ENCODE measurements at regions not wholly inside any gene's neighbourhood (a gene's known extent, or its start where the extent isn't known, plus 50 kb on each side); places are given as distances from the start of the nearest gene placed in this dataset.

- Mint-ChIP-seq H3K9me3 (peaks cover 4% of the 10 kb centered on the region), H3K4me1 (ENCODE audit: low read depth) (no peaks in the 10 kb centered on the region)
Observed at GRCh38 chr1:213829780-213830179, 158.0 kb upstream of the PROX1 start.

DNA sequence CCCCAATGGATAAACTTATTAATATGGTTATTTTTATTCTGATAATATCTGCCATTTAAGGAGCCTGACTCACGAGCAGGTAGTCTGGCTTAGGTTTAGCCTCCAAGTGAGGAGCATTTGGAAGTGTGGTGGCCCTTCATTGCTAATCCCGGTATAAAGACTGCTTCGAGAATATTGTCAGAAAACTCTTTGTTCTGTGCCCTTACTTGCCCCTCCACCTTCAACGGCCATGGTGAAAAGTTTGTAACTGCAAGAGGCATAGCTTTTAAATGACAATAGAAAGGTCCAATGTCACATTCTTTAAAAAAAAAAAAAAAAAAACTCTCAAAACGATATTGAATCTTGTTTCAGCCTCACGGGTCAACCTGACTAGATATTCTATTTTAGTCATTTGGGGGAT is 157.4 kb upstream of the PROX1 start:
- no peak overlapping the region for H3K4me3 Mint-ChIP-seq
- H3K27ac Mint-ChIP-seq, result no peak overlapping the region
- no peaks in the 10 kb centered on the region for H3K36me3 Mint-ChIP-seq (ENCODE audit: low read depth)
- peaks cover 4% of the 10 kb centered on the region for H3K9me3 Mint-ChIP-seq
- no peaks in the 10 kb centered on the region for H3K4me1 Mint-ChIP-seq (ENCODE audit: low read depth)
- no peaks in the 10 kb centered on the region for H3K27me3 Mint-ChIP-seq

More at GRCh38 chr1:213829780-213830179, 158.0 kb upstream of the PROX1 start:
- Mint-ChIP-seq H3K27ac (no peak overlapping the region), H3K36me3 (ENCODE audit: low read depth) (no peaks in the 10 kb centered on the region), H3K27me3 (no peaks in the 10 kb centered on the region), H3K4me3 (no peak overlapping the region)

- no peaks in the 10 kb centered on the region for H3K4me1 Mint-ChIP-seq (ENCODE audit: low read depth)
- peaks cover 5% of the 10 kb centered on the region for H3K9me3 Mint-ChIP-seq
- H3K4me3 Mint-ChIP-seq, result no peak overlapping the region
- H3K27me3 Mint-ChIP-seq, result peaks cover 4% of the 10 kb centered on the region
- no peaks in the 10 kb centered on the region for H3K36me3 Mint-ChIP-seq (ENCODE audit: low read depth)
- H3K27ac Mint-ChIP-seq, result no peak overlapping the region
Observed at GRCh38 chr1:213840575-213840974, 147.2 kb upstream of the PROX1 start.

- Mint-ChIP-seq H3K27ac (no peak overlapping the region), H3K27me3 (peaks cover 4% of the 10 kb centered on the region), H3K36me3 (ENCODE audit: low read depth) (no peaks in the 10 kb centered on the region), H3K9me3 (peaks cover 5% of the 10 kb centered on the region), H3K4me1 (ENCODE audit: low read depth) (peaks cover 5% of the 10 kb centered on the region), H3K4me3 (no peak overlapping the region)
Observed at GRCh38 chr1:213844632-213845031, 143.1 kb upstream of the PROX1 start.

GRCh38 chr1:213852107-213852506 is 135.7 kb upstream of the PROX1 start:
- Mint-ChIP-seq H3K27ac (no peak overlapping the region), H3K27me3 (no peaks in the 10 kb centered on the region), H3K9me3 (no peaks in the 10 kb centered on the region), H3K4me3 (no peak overlapping the region), H3K4me1 (ENCODE audit: low read depth) (peaks cover 14% of the 10 kb centered on the region), H3K36me3 (ENCODE audit: low read depth) (no peaks in the 10 kb centered on the region)

GRCh38 chr1:213858581-213858980 is 129.2 kb upstream of the PROX1 start:
- H3K27me3 Mint-ChIP-seq, result no peaks in the 10 kb centered on the region
- H3K36me3 Mint-ChIP-seq (ENCODE audit: low read depth), result no peaks in the 10 kb centered on the region
- no peak overlapping the region for H3K27ac Mint-ChIP-seq
- no peaks in the 10 kb centered on the region for H3K9me3 Mint-ChIP-seq
- H3K4me3 Mint-ChIP-seq, result no peak overlapping the region
- peaks cover 8% of the 10 kb centered on the region for H3K4me1 Mint-ChIP-seq (ENCODE audit: low read depth)

- no peak overlapping the region for H3K4me3 Mint-ChIP-seq
- H3K27me3 Mint-ChIP-seq, result no peaks in the 10 kb centered on the region
- H3K4me1 Mint-ChIP-seq (ENCODE audit: low read depth), result no peaks in the 10 kb centered on the region
- no peaks in the 10 kb centered on the region for H3K36me3 Mint-ChIP-seq (ENCODE audit: low read depth)
- no peaks in the 10 kb centered on the region for H3K9me3 Mint-ChIP-seq
- no peak overlapping the region for H3K27ac Mint-ChIP-seq
Observed at GRCh38 chr1:213861841-213862240, 125.9 kb upstream of the PROX1 start.

- no peak overlapping the region for H3K27ac Mint-ChIP-seq
- no peaks in the 10 kb centered on the region for H3K9me3 Mint-ChIP-seq
- H3K4me3 Mint-ChIP-seq, result no peak overlapping the region
- H3K4me1 Mint-ChIP-seq (ENCODE audit: low read depth), result no peaks in the 10 kb centered on the region
- no peaks in the 10 kb centered on the region for H3K36me3 Mint-ChIP-seq (ENCODE audit: low read depth)
- H3K27me3 Mint-ChIP-seq, result no peaks in the 10 kb centered on the region
Observed at GRCh38 chr1:213864091-213864490, 123.7 kb upstream of the PROX1 start.

- Mint-ChIP-seq H3K27ac (no peak overlapping the region), H3K27me3 (no peaks in the 10 kb centered on the region), H3K9me3 (no peaks in the 10 kb centered on the region), H3K36me3 (ENCODE audit: low read depth) (no peaks in the 10 kb centered on the region), H3K4me1 (ENCODE audit: low read depth) (peaks cover 14% of the 10 kb centered on the region), H3K4me3 (no peak overlapping the region)
Observed at GRCh38 chr1:213868482-213868881, 119.3 kb upstream of the PROX1 start.

DNA sequence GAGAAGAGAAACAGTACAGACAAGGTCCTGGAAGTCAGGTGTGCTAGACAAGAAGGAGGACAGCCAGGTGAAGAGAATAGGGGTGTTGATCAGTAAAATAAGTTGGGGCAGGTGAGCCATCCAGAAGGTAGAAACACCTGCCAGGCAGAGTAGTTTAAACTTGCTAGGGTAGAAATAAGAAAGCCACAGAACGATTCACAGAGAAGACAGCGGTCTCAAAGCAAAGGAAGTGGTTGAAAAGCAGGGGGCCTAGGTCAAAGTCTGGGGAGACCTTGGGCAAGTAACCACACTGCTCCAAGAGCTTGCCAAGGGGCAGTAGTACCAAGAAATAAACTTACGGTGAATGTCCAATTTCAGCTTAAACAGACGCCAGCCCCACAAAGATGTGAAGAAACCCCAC is 116.6 kb upstream of the PROX1 start:
- Mint-ChIP-seq H3K4me3 (no peak overlapping the region), H3K27me3 (no peaks in the 10 kb centered on the region), H3K9me3 (no peaks in the 10 kb centered on the region), H3K36me3 (ENCODE audit: low read depth) (no peaks in the 10 kb centered on the region), H3K27ac (no peak overlapping the region), H3K4me1 (ENCODE audit: low read depth) (peaks cover 14% of the 10 kb centered on the region)

DNA sequence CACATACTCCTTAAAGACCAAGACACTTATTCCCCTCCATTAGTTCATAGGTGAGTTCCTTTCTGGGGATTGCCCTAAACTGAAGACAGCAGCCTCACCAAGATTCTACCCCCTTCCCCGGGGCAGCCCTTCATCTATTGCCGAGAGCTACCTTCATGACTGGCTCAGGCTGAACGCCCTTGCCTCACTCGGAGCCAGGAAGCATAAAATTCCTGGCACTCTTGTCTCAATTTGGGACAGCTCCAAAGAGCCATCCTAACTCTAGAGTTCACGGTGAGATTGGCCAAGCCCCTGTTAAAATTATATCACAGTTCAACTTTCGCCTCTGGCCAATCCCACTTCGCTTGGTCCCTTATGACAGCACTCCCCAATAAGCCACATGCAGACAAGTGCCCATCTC is 113.0 kb upstream of the PROX1 start:
- no peak overlapping the region for H3K27ac Mint-ChIP-seq

GRCh38 chr1:213876531-213876930 is 111.2 kb upstream of the PROX1 start:
- Mint-ChIP-seq H3K27ac (no peak overlapping the region), H3K4me3 (no peak overlapping the region), H3K36me3 (ENCODE audit: low read depth) (no peaks in the 10 kb centered on the region), H3K27me3 (no peaks in the 10 kb centered on the region), H3K9me3 (no peaks in the 10 kb centered on the region), H3K4me1 (ENCODE audit: low read depth) (no peaks in the 10 kb centered on the region)

More for the DNA sequence above, 113.0 kb upstream of the PROX1 start:
- Mint-ChIP-seq H3K27me3 (no peaks in the 10 kb centered on the region), H3K9me3 (no peaks in the 10 kb centered on the region), H3K36me3 (ENCODE audit: low read depth) (no peaks in the 10 kb centered on the region), H3K4me1 (ENCODE audit: low read depth) (peaks cover 14% of the 10 kb centered on the region), H3K4me3 (no peak overlapping the region)

- H3K4me1 Mint-ChIP-seq (ENCODE audit: low read depth), result no peaks in the 10 kb centered on the region
- no peak overlapping the region for H3K27ac Mint-ChIP-seq
- no peaks in the 10 kb centered on the region for H3K36me3 Mint-ChIP-seq (ENCODE audit: low read depth)
- no peaks in the 10 kb centered on the region for H3K27me3 Mint-ChIP-seq
- H3K4me3 Mint-ChIP-seq, result no peak overlapping the region
- no peaks in the 10 kb centered on the region for H3K9me3 Mint-ChIP-seq
Observed at GRCh38 chr1:213883618-213884017, 104.2 kb upstream of the PROX1 start.

DNA sequence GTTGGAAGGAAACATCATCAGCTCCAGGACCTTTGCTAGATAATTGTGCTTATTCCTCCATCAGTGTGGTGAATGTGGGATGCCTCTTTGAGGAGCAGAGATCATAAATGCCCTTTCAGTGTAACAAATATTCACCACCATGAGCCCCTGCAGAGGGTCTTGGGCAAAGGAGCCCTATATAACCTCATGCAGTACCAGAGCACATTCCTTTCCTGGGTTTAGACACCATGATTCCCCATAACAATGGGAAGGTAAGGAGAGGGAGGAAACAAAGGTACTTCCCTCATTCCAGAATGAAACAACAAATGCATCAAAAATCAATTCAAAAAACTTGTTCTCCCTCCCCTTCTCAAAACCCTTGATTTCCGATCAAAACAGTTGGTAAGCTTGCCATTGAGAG is 103.4 kb upstream of the PROX1 start:
- Mint-ChIP-seq H3K27ac (no peak overlapping the region), H3K4me1 (ENCODE audit: low read depth) (no peaks in the 10 kb centered on the region)

DNA sequence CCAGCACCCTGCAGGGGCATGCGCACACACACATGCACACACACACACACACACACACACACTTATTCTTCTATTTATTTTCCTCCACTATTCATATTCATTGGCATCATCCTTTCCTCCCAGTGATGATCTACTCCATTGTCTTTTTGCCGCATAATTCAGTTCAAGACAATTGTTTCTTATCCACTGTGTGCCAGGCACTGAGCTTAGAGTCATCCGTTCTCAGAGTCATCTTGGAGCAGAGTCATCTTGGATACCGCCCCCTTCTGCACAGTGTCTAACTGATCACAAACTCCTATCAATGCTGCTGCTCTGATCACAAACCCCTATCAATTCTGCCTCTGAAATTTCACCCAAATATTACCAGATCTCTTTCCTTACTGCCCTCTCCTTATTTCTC is 102.8 kb upstream of the PROX1 start:
- H3K36me3 Mint-ChIP-seq (ENCODE audit: low read depth), result no peaks in the 10 kb centered on the region
- H3K4me3 Mint-ChIP-seq, result no peak overlapping the region
- H3K9me3 Mint-ChIP-seq, result no peaks in the 10 kb centered on the region
- no peak overlapping the region for H3K27ac Mint-ChIP-seq
- no peaks in the 10 kb centered on the region for H3K4me1 Mint-ChIP-seq (ENCODE audit: low read depth)
- no peaks in the 10 kb centered on the region for H3K27me3 Mint-ChIP-seq

More for the DNA sequence above, 103.4 kb upstream of the PROX1 start:
- no peak overlapping the region for H3K4me3 Mint-ChIP-seq
- no peaks in the 10 kb centered on the region for H3K36me3 Mint-ChIP-seq (ENCODE audit: low read depth)
- no peaks in the 10 kb centered on the region for H3K27me3 Mint-ChIP-seq
- no peaks in the 10 kb centered on the region for H3K9me3 Mint-ChIP-seq

GRCh38 chr1:213887842-213888241 is 99.9 kb upstream of the PROX1 start:
- H3K27me3 Mint-ChIP-seq, result no peaks in the 10 kb centered on the region
- H3K4me1 Mint-ChIP-seq (ENCODE audit: low read depth), result no peaks in the 10 kb centered on the region
- H3K27ac Mint-ChIP-seq, result no peak overlapping the region
- H3K9me3 Mint-ChIP-seq, result no peaks in the 10 kb centered on the region
- no peaks in the 10 kb centered on the region for H3K36me3 Mint-ChIP-seq (ENCODE audit: low read depth)
- no peak overlapping the region for H3K4me3 Mint-ChIP-seq

Measured in stimulated activated naive CD8-positive, alpha-beta T cell treated with anti-CD3 and anti-CD28 coated beads, Interleukin-15, Interleukin-2, amounts not matched to agents 100 ng/mL and 50 ng/mL, for 24 hours (primary cell).